ENCODE measurements at regions not wholly inside any gene's neighbourhood (a gene's known extent, or its start where the extent isn't known, plus 50 kb on each side); places are given as distances from the start of the nearest gene placed in this dataset.

GRCh38 chr3:103169289-103169688, 734.5 kb downstream of the ZPLD1 start:
- no peak for DNase-seq (ENCODE audit: low read depth)
- TF ChIP-seq CTCF (IDR thresholded peaks at IDR 0.05; ENCODE audit: insufficient read depth, low read depth, low read length, missing control alignments): no peak
- H3K4me3 ChIP-seq (ENCODE audit: low read depth, low read length): no peak overlapping the region

- no peak for DNase-seq (ENCODE audit: low read depth)
- no peak for TF ChIP-seq CTCF (IDR thresholded peaks at IDR 0.05; ENCODE audit: insufficient read depth, low read depth, low read length, missing control alignments)
- no peak overlapping the region for H3K4me3 ChIP-seq (ENCODE audit: low read depth, low read length)
Observed at GRCh38 chr3:103170651-103171050, 735.8 kb downstream of the ZPLD1 start.

GRCh38 chr3:103173940-103174339, 739.1 kb downstream of the ZPLD1 start:
- no peak for DNase-seq (ENCODE audit: low read depth)
- no peak overlapping the region for H3K4me3 ChIP-seq (ENCODE audit: low read depth, low read length)
- TF ChIP-seq CTCF (IDR thresholded peaks at IDR 0.05; ENCODE audit: insufficient read depth, low read depth, low read length, missing control alignments): no peak

- DNase-seq (ENCODE audit: low read depth): no peak
- no peak overlapping the region for H3K4me3 ChIP-seq (ENCODE audit: low read depth, low read length)
- no peak for TF ChIP-seq CTCF (IDR thresholded peaks at IDR 0.05; ENCODE audit: insufficient read depth, low read depth, low read length, missing control alignments)
Observed at GRCh38 chr3:103181160-103181559, 746.3 kb downstream of the ZPLD1 start.

- no peak overlapping the region for H3K4me3 ChIP-seq (ENCODE audit: low read depth, low read length)
- TF ChIP-seq CTCF (IDR thresholded peaks at IDR 0.05; ENCODE audit: insufficient read depth, low read depth, low read length, missing control alignments): no peak
- DNase-seq (ENCODE audit: low read depth): no peak
Observed at GRCh38 chr3:103184772-103185171, 750.0 kb downstream of the ZPLD1 start.

GRCh38 chr3:103189941-103190340, 755.1 kb downstream of the ZPLD1 start:
- no peak overlapping the region for H3K4me3 ChIP-seq (ENCODE audit: low read depth, low read length)
- DNase-seq (ENCODE audit: low read depth): no peak
- TF ChIP-seq CTCF (IDR thresholded peaks at IDR 0.05; ENCODE audit: insufficient read depth, low read depth, low read length, missing control alignments): no peak

- no peak overlapping the region for H3K4me3 ChIP-seq (ENCODE audit: low read depth, low read length)
- no peak for DNase-seq (ENCODE audit: low read depth)
- no peak for TF ChIP-seq CTCF (IDR thresholded peaks at IDR 0.05; ENCODE audit: insufficient read depth, low read depth, low read length, missing control alignments)
Observed at GRCh38 chr3:103195216-103195615, 760.4 kb downstream of the ZPLD1 start.
